Astrocyte of the cerebellum (primary cell): ENCODE measurements at regions not wholly inside any gene's neighbourhood (a gene's known extent, or its start where the extent isn't known, plus 50 kb on each side); places are given as distances from the start of the nearest gene placed in this dataset.

ENCODE experiments used
- DNase-seq: peaks from one replicate; pipeline ENCODE4 v3.0.0-alpha.2; 2011; ENCODE audit warnings: low read depth
- H3K4me3 ChIP-seq: 2 replicates; pipeline ENCODE4 v1.5.1; 2011; ENCODE audit warnings: mild to moderate bottlenecking, low read depth, low read length, moderate library complexity
- in situ Hi-C: cut with HindIII; loops from 2 replicates; pipeline ENCODE4 v1.10.0; 2017; ENCODE audit warnings: low sequenced_read_pairs
- TF ChIP-seq, protein P1 (sequence below): IDR thresholded peaks from 2 replicates; pipeline ENCODE4 v1.5.1; 2012; ENCODE audit warnings: low read length, low read depth, moderate library complexity, mild to moderate bottlenecking; ENCODE audit errors: missing control alignments

DNA sequence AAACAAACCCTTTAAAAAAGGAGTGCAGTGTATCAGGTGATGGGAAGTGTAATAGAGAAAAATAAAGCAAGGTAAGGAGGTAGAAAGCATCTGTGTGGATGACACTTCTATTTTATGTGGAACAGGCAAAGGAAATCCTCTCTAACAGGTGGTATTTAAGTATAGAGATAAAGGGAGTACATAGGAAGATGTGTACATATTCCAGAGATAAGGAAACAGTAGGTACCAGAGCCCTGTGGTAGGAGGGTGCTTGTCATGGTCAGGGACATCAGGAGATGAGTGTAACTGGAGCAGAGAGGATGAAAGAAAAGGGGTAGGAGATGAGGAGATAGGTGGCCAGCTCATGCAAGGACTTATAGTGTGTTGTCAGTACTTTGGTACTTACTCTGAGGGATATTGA, 65.8 kb downstream of the CHST2 start:
- TF ChIP-seq, protein P1, sequence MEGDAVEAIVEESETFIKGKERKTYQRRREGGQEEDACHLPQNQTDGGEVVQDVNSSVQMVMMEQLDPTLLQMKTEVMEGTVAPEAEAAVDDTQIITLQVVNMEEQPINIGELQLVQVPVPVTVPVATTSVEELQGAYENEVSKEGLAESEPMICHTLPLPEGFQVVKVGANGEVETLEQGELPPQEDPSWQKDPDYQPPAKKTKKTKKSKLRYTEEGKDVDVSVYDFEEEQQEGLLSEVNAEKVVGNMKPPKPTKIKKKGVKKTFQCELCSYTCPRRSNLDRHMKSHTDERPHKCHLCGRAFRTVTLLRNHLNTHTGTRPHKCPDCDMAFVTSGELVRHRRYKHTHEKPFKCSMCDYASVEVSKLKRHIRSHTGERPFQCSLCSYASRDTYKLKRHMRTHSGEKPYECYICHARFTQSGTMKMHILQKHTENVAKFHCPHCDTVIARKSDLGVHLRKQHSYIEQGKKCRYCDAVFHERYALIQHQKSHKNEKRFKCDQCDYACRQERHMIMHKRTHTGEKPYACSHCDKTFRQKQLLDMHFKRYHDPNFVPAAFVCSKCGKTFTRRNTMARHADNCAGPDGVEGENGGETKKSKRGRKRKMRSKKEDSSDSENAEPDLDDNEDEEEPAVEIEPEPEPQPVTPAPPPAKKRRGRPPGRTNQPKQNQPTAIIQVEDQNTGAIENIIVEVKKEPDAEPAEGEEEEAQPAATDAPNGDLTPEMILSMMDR, result no peak
- in situ Hi-C loops, result no loop called here
- no peak for DNase-seq
- H3K4me3 ChIP-seq, result no peak overlapping the region

DNA sequence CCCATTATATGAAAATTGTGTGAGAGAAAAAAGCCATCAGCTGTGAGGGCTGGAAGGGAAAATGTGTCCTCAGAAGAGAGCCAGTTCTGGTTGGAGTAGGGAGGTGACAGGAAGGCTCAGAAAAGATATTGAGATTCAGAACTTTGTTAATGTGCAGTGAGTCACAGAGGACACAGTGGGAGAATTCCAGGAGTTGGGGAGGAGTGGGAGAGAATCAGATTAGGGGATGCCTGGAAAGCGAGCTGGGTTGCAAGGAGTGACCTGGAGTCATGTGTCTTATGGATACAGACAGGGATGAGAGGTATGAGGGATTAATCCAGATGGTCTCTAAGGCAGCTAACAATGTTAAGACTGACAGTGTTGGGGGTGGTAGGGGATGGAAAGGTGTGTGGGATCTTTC, 67.5 kb downstream of the CHST2 start:
- TF ChIP-seq, protein P1, result no peak
- DNase-seq, result no peak
- in situ Hi-C loops, result no loop called here
- H3K4me3 ChIP-seq, result no peak overlapping the region

DNA sequence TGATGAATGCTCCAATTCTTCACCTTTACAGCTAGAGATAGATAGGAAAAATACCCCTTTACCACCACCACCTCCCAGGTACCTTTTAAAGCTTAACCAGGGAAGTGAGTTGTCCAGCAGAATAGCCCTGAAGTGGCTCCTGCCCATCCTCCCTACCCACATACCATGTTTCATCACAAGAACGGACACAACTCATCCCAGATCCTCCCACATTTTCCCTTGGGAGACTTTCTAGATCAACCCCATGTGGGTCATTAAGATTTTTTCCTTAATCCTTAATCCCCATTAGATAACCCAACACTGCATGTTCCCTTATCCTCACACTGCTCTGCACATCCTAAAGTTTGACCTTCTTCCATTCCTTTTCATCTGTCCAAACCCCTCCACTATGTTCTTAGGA, 69.3 kb downstream of the CHST2 start:
- in situ Hi-C loops, result no loop called here
- TF ChIP-seq, protein P1, result no peak
- no peak overlapping the region for H3K4me3 ChIP-seq
- DNase-seq, result no peak

DNA sequence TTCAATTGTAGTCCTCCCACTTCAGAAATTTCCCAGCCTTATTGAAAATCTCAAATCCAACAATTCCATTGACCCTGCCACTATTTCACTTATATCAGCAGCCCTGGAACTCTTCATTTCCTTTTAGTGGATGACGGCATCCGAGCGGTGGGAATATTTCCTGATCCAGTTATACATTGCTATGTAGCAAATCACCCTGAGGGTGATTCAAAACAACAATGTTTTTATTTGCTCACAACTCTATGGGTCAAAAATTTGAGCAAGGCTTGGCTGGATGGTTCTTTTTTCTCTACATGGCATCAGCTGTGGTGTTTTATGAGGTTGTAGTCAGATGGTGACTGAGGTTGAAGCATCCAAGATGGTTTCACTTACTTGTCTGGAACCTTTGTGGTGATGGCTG, 70.5 kb downstream of the CHST2 start:
- no peak for DNase-seq
- no peak overlapping the region for H3K4me3 ChIP-seq
- in situ Hi-C loops, result no loop called here
- TF ChIP-seq, protein P1, result no peak

DNA sequence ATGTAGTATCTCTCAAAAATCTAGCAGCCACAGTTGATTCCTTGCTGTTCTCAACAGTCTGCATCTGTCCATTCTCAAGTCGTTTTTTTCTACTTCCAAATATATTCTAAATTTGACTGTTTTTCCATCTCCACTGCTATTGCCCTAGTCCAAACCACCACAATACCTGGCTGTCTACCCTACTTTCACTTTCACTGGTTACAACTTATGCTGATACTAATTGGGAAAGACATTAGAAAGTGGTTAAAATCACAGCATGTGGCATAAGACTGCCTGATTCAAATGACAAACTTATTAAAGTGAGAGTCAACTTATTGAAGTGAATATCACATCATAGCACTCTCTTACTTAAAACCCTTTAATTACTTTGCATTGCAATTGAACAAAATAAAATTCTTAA, 72.6 kb downstream of the CHST2 start:
- TF ChIP-seq, protein P1, result no peak
- peak; percentile 23 for DNase-seq
- no peak overlapping the region for H3K4me3 ChIP-seq
- in situ Hi-C loops, result no loop called here

DNA sequence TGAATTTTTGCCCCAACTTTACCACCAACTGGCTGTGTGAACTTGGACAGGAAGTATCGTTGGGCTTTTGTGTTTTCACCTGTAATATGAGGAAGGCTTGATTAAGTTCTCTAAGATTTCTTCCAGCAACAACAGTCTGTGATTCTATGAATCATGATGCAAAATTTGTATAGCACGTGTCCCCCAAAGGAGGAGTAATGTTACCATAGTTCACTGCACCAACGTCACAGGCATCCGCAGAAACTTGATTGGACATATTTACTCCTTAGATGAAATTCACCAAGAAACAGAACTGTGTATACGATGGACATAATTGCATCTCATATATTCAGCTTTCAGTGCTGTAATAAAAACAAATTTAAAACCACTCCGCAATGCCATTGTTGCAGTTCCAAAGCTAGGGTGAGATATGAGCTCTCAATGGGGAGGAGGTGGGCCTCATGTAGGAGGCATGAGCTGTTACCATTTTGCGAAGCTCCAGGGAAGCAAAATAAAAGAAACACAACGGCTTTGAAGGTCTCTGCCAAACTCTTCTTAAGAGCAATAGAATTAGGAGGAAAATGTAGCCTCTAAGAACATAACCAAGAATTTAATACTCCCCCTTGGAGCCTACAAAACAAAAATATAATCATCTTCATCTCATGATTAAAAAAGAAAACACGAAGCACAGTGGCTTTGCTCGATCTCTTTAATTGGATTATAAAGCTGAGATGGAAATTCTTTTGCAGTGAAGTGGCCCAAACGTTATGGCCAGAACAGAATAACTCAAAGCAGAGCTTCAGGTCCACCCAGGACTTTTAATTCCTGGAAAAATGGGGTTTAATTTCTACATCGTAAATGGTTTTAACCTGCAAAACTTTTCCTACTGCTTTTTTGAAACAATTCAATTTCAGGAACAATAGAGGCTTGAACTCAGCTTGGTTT, 80.7 kb downstream of the CHST2 start:
- in situ Hi-C loops, result no loop called here
- H3K4me3 ChIP-seq, result no peak overlapping the region
- DNase-seq, result no peak
- TF ChIP-seq, protein P1, result no peak
